ENCODE measurements at regions not wholly inside any gene's neighbourhood (a gene's known extent, or its start where the extent isn't known, plus 50 kb on each side); places are given as distances from the start of the nearest gene placed in this dataset.
"Not testable (repeated sequence)": the region's sequence is repeated elsewhere in the genome, so short reads cannot be mapped to it uniquely, and the experiment has no call there.

GRCh38 chr1:223022641-223023473 is 120.2 kb downstream of the TLR5 start:
- H3K36me3 ChIP-seq (replicated peaks in 1 of 2; ENCODE audit: control insufficient read depth in 1 of 2, insufficient read depth in 2 of 2, low read length in 1 of 2): no peaks in the 10 kb centered on the region
- no peaks in the 10 kb centered on the region for H4K20me1 ChIP-seq (ENCODE audit: insufficient read depth)
- H3K4me2 ChIP-seq: no peak overlapping the region
- H3K9me2 ChIP-seq: no peaks in the 10 kb centered on the region
- peaks cover 0 to 16% of the 10 kb centered on the region in 2 experiments; a peak in 1 of 4 replicates for H3K4me1 ChIP-seq (ENCODE audit: control insufficient read depth in 1 of 2, insufficient read depth in 2 of 2, low read depth in 1 of 2, low read length in 1 of 2)
- H3K9ac ChIP-seq: no peak overlapping the region
- peak; percentile 60 for DNase-seq
- CTCF ChIA-PET: no interaction called here
- H3K27me3 ChIP-seq (ENCODE audit: insufficient read depth): no peaks in the 10 kb centered on the region
- peak overlapping the region in 1 of 2 experiments; percentile 60; a peak in 2 of 4 replicates for H3K27ac ChIP-seq (ENCODE audit: low read depth in 2 of 2, low read length in 1 of 2)
- H3F3A ChIP-seq (replicated peaks; ENCODE audit: insufficient read depth): no peaks in the 10 kb centered on the region
- 82% methylated on average over 7 of the region's 7 CpGs for WGBS (ENCODE audit: low lambda C conversion rate)
- no peak overlapping the region for H3K4me3 ChIP-seq (ENCODE audit: low read depth in 2 of 2, low read length in 1 of 2)
- no peaks in the 10 kb centered on the region for H3K79me2 ChIP-seq (ENCODE audit: insufficient read depth)
- TF ChIP-seq FOSL2 (IDR thresholded peaks at IDR 0.05; ENCODE audit: borderline replicate concordance, low read depth): no peak
- POLR2A ChIA-PET: no interaction called here
- no peak overlapping the region for H2AFZ ChIP-seq (ENCODE audit: low read depth)
- H3K9me3 ChIP-seq: no peaks in the 10 kb centered on the region

GRCh38 chr1:223023863-223024262 is 119.2 kb downstream of the TLR5 start:
- no peaks in the 10 kb centered on the region for H3K9me3 ChIP-seq
- no peaks in the 10 kb centered on the region for H3K27me3 ChIP-seq (ENCODE audit: insufficient read depth)
- H3K79me2 ChIP-seq (ENCODE audit: insufficient read depth): no peaks in the 10 kb centered on the region
- no peaks in the 10 kb centered on the region for H4K20me1 ChIP-seq (ENCODE audit: insufficient read depth)
- no peaks in the 10 kb centered on the region for H3K9me2 ChIP-seq
- H3K4me1 ChIP-seq (ENCODE audit: control insufficient read depth in 1 of 2, insufficient read depth in 2 of 2, low read depth in 1 of 2, low read length in 1 of 2): peaks cover 0 to 16% of the 10 kb centered on the region in 2 experiments; a peak in 1 of 4 replicates
- no peaks in the 10 kb centered on the region for H3K36me3 ChIP-seq (replicated peaks in 1 of 2; ENCODE audit: control insufficient read depth in 1 of 2, insufficient read depth in 2 of 2, low read length in 1 of 2)
- TF ChIP-seq ZBTB33 (IDR thresholded peaks at IDR 0.05; ENCODE audit: borderline replicate concordance, low read depth) (no peak), RXRA (IDR thresholded peaks at IDR 0.05; ENCODE audit: borderline replicate concordance, low read depth) (no peak), POLR2AphosphoS5 (IDR thresholded peaks at IDR 0.05; ENCODE audit: low read depth, low read length) (no peak), NFIC (IDR thresholded peaks at IDR 0.05; ENCODE audit: borderline replicate concordance) (no peak), SIN3A (IDR thresholded peaks at IDR 0.05; ENCODE audit: borderline replicate concordance, low read depth, low read length) (no peak), CTCF (IDR thresholded peaks at IDR 0.05) (no peak), TCF12 (IDR thresholded peaks at IDR 0.05) (no peak), GABPA (IDR thresholded peaks at IDR 0.05; ENCODE audit: low read depth) (no peak), FOXJ3 (CRISPR knock-in tag; IDR thresholded peaks at IDR 0.05) (no peak), GATA2 (CRISPR knock-in tag; IDR thresholded peaks at IDR 0.05) (no peak), NRF1 (IDR thresholded peaks at IDR 0.05; ENCODE audit: low read depth, low read length) (no peak), MAX (IDR thresholded peaks at IDR 0.05; ENCODE audit: low read depth) (no peak), RCOR1 (IDR thresholded peaks at IDR 0.05; ENCODE audit: low read length) (no peak)
- WGBS (ENCODE audit: low lambda C conversion rate): 91% methylated on average over 7 of the region's 7 CpGs
- H3K4me3 ChIP-seq (ENCODE audit: low read depth in 2 of 2, low read length in 1 of 2): no peak overlapping the region
- H3K4me2 ChIP-seq: no peak overlapping the region
- H2AFZ ChIP-seq (ENCODE audit: low read depth): no peak overlapping the region
- POLR2A ChIA-PET: no interaction called here
- no peak overlapping the region for H3K9ac ChIP-seq
- no peaks in the 10 kb centered on the region for H3F3A ChIP-seq (replicated peaks; ENCODE audit: insufficient read depth)
- no peak overlapping the region for H3K27ac ChIP-seq (ENCODE audit: low read depth in 2 of 2, low read length in 1 of 2)
- CTCF ChIA-PET: no interaction called here
- DNase-seq: no peak

GRCh38 chr1:223024486-223024885 is 118.6 kb downstream of the TLR5 start:
- H3F3A ChIP-seq (replicated peaks; ENCODE audit: insufficient read depth); H3K4me2 ChIP-seq; H2AFZ ChIP-seq (ENCODE audit: low read depth); H3K4me3 ChIP-seq (ENCODE audit: low read depth in 2 of 2, low read length in 1 of 2); H3K79me2 ChIP-seq (ENCODE audit: insufficient read depth); H3K36me3 ChIP-seq (replicated peaks in 1 of 2; ENCODE audit: control insufficient read depth in 1 of 2, insufficient read depth in 2 of 2, low read length in 1 of 2); CTCF ChIA-PET; H3K27me3 ChIP-seq (ENCODE audit: insufficient read depth); DNase-seq; POLR2A ChIA-PET; H3K27ac ChIP-seq (ENCODE audit: low read depth in 2 of 2, low read length in 1 of 2); H3K9ac ChIP-seq; H3K9me2 ChIP-seq; H4K20me1 ChIP-seq (ENCODE audit: insufficient read depth); H3K9me3 ChIP-seq: not testable (repeated sequence)
- 53% methylated on average over 4 of the region's 5 CpGs for WGBS (ENCODE audit: low lambda C conversion rate)
- H3K4me1 ChIP-seq (ENCODE audit: control insufficient read depth in 1 of 2, insufficient read depth in 2 of 2, low read depth in 1 of 2, low read length in 1 of 2): peaks cover 0 to 16% of the 10 kb centered on the region in 2 experiments; a peak in 1 of 4 replicates
